ENCODE measurements at regions not wholly inside any gene's neighbourhood (a gene's known extent, or its start where the extent isn't known, plus 50 kb on each side); places are given as distances from the start of the nearest gene placed in this dataset.

DNA sequence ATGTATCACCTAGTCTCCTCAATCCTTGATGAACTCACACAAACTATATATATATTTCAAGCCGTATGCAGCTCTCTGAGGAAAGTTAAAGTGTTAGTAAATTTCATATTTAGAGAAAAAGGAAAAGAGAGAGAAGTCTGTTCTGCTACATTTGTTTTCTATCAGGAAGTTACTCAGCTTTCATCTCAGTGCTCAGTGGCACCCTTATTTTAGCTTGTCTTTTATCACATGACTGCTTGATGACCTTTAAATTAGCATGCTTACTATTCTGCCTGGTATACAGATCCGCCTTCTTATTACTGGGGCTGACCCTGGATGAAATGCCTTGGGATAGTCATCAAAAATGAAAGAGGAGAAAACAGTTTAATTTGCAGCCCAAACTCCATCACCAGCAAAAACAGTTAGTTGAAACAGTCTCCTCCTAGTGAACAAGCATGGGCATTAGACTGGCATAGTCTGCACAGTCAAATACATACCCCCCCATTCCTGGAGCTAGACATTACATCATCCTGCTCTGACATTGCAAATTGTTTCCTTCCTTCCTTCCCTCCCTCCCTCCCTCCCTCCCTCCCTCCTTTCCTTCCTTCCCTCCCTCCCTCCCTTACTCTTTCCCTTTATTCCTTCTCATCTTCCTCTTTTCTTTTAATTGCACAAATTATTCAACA is 215.7 kb downstream of the TMEM182 start:
- no peak for DNase-seq (ENCODE audit: low read depth)
- TF ChIP-seq, protein P1, sequence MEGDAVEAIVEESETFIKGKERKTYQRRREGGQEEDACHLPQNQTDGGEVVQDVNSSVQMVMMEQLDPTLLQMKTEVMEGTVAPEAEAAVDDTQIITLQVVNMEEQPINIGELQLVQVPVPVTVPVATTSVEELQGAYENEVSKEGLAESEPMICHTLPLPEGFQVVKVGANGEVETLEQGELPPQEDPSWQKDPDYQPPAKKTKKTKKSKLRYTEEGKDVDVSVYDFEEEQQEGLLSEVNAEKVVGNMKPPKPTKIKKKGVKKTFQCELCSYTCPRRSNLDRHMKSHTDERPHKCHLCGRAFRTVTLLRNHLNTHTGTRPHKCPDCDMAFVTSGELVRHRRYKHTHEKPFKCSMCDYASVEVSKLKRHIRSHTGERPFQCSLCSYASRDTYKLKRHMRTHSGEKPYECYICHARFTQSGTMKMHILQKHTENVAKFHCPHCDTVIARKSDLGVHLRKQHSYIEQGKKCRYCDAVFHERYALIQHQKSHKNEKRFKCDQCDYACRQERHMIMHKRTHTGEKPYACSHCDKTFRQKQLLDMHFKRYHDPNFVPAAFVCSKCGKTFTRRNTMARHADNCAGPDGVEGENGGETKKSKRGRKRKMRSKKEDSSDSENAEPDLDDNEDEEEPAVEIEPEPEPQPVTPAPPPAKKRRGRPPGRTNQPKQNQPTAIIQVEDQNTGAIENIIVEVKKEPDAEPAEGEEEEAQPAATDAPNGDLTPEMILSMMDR (conservative IDR thresholded peaks at IDR 0.05; ENCODE audit: low read depth, low read length), result no peak
- H3K4me3 ChIP-seq (ENCODE audit: low read length), result no peak overlapping the region

DNA sequence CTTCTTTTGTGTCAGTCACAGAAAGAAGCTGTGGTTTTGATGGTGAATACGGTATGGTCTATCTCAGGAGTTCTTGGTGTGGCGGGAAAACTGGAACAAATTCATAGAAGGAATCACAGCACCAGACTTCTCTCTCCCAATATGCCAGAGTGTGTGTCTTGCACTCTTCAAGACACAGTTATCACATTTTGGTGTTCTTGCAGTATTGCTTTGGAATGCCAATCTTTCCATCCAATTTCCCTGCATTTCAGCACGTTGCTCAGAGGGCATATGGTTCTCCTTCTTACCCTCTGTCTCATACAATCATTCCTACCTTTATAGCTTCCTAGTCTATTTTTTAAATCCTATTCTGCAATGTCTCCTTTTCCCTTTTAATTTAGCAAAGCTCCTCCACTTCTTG is 216.3 kb downstream of the TMEM182 start:
- DNase-seq (ENCODE audit: low read depth), result no peak
- TF ChIP-seq, protein P1 (conservative IDR thresholded peaks at IDR 0.05; ENCODE audit: low read depth, low read length), result no peak
- H3K4me3 ChIP-seq (ENCODE audit: low read length), result no peak overlapping the region

DNA sequence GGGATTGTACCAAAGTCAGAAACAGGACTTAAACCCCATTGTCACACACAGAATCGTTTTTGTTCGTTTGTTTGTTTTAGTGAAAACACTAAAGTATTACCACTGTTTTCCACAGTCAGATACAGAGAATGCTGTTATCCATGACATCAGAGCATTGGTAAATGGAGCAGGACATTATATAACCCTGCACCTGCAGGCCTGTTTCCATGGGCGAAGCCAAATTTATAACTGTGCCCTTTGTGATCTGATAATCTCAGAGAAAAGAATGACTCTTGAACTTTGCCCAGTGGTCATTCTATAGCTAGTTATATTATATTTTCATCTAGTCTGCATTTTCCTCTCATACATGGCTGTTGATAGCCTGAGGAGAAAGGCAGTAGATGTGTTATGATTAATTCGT is 217.6 kb downstream of the TMEM182 start:
- no peak for DNase-seq (ENCODE audit: low read depth)
- no peak overlapping the region for H3K4me3 ChIP-seq (ENCODE audit: low read length)
- TF ChIP-seq, protein P1 (conservative IDR thresholded peaks at IDR 0.05; ENCODE audit: low read depth, low read length), result no peak

DNA sequence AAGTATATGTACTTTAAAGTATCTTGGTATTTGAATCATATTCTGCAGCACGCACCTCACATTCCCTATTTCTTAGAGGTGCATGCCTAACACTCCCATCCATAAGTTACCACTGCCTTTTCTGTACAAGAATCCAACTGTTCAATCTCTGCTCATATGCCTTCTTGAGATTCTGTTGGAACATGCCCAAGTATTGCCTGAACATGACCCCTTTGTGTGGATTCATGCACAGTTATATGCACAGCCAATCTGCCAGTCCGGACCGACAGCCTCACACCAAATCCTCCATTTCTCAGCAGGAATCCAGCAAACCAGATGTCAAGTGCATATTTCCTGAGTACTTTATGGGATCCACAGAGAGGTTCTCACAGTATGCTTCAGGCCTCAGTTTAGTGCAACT is 222.0 kb downstream of the TMEM182 start:
- H3K4me3 ChIP-seq (ENCODE audit: low read length), result no peak overlapping the region
- TF ChIP-seq, protein P1 (conservative IDR thresholded peaks at IDR 0.05; ENCODE audit: low read depth, low read length), result no peak
- DNase-seq (ENCODE audit: low read depth), result no peak

DNA sequence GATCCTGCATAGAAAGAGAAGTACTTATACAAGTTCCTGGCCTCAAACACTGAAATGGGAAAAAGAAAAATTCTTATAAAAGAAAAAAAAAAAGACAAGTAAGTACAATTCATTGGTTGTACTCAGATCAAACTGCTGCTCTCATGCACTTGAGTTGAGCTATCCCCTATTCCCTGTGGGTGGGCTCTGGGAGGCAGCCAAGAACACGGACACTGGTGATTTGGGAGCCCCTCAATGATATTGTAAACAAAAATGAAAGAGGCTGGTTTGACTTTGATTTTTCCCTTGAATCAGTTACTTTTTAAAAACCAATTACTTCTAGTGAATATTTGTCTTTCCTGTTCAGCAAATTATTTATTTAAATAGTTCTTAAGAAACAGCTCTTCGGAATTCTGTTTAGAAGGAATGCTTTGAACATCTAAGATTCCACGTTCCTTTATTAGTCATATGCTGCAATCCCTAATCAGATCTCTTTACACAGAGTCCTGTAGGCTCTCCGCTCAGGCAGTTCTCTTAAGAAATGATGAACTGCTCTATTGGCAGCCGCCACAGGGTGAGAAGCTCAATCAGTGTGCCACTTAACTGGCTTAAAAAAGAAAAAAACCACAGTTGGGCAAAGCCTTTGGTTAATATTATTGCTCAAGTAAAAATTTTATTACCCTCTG is 225.1 kb downstream of the TMEM182 start:
- H3K4me3 ChIP-seq (ENCODE audit: low read length), result no peak overlapping the region
- no peak for DNase-seq (ENCODE audit: low read depth)
- TF ChIP-seq, protein P1 (conservative IDR thresholded peaks at IDR 0.05; ENCODE audit: low read depth, low read length), result no peak

DNA sequence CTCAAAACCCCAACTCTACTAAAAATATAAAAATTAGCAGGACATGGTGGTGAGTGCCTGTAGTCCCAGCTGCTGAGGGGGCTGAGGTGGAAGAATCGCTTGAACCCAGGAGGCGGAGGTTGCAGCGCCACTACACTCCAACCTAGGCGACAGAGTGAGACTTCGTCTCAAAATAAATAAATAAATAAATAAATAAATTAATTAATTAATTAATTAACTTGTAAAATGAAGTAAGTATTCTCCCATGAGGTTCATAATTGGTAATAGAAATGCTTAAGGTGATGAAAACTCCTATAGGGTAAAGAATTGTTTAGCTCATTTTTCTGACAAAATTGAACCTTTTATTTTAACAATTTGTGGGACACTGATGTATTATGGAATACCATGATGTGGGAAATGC is 230.8 kb downstream of the TMEM182 start:
- H3K4me3 ChIP-seq (ENCODE audit: low read length), result no peak overlapping the region
- no peak for DNase-seq (ENCODE audit: low read depth)
- TF ChIP-seq, protein P1 (conservative IDR thresholded peaks at IDR 0.05; ENCODE audit: low read depth, low read length), result no peak

DNA sequence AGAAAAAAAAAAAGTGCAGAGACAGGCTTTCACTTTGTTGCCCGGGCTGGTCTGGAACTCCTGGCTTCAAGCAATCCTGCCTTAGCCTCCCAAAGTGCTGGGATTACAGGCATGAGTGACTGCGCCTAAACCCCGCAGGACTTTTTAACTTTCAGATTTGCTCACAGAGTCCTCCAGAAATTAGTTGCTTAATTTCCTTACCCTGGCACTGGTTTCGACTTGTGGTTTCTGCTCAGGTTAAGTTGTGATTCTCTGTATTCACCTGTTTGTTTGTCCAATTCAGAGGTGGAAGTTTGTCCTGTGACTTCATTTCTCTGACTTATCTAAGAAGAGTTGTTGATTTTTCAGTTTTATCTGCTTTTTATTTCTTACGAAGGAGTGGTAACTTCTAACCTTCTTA is 238.1 kb downstream of the TMEM182 start:
- no peak for DNase-seq (ENCODE audit: low read depth)
- H3K4me3 ChIP-seq (ENCODE audit: low read length), result no peak overlapping the region
- TF ChIP-seq, protein P1 (conservative IDR thresholded peaks at IDR 0.05; ENCODE audit: low read depth, low read length), result no peak

All from retinal pigment epithelial cell (primary cell).